HG02943 (cell line): ENCODE measurements at regions not wholly inside any gene's neighbourhood (a gene's known extent, or its start where the extent isn't known, plus 50 kb on each side); places are given as distances from the start of the nearest gene placed in this dataset.

Source experiments
- ATAC-seq: cut with Tn5 transposase; IDR thresholded peaks from one replicate; pipeline ENCODE4 v1.9.1; 2021; ENCODE audit warnings: mild to moderate bottlenecking, low read depth, moderate library complexity; ENCODE audit not compliant: unreplicated experiment

GRCh38 chr10:8721650-8722049 is 667.2 kb downstream of the GATA3 start:
- ATAC-seq = no peak

GRCh38 chr10:8722835-8723234 is 668.3 kb downstream of the GATA3 start:
- no peak for ATAC-seq

GRCh38 chr10:8725343-8725742 is 670.9 kb downstream of the GATA3 start:
- ATAC-seq = no peak

GRCh38 chr10:8726084-8726778 is 671.7 kb downstream of the GATA3 start:
- no peak for ATAC-seq

- ATAC-seq = no peak
Observed at GRCh38 chr10:8726779-8727084, 672.2 kb downstream of the GATA3 start.

DNA sequence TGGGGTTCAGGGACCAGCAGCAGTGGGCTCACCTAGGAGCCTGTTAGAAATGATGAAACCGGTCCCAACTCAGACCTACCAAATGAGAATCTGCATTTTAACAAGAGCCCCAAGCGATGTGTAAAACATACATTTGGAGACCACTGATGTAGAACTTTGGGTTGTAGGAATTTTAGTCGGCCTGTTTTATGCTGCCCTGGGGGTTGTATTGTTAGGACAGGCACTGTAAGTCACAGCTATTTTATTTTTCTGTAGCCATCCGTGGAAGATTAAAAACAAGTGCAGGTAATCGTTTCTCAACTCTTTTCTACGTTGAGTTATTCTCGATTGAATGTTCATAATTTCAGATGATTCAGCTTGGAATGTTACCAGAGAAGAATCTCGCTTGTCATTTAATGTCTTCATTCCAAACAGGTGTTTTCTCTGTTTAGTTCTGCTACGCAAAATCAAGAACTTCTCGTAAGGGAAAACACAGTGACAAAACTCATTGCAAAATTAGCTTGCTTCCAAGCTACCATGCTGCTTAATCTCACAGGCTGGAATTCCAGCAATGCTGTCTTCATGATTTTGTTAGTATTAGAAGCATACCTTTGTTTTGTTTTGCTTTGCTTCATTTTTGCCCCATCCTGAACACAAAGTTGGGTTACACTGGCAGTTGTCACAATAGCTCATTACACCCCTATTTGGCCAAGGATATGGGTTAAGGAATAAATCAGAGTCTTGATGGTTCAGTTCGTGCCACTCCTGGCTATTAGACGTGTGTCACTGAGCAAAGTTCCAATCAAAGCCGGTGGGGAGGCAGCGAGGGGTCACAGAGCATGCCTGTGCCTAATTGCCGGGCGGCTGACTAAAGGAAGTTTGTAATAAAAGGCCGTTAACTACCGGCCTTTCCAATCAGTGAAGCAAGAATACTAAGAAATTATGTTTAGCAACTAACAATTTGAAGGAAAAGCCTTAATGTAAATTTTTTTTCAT is 676.9 kb downstream of the GATA3 start:
- no peak for ATAC-seq

GRCh38 chr10:8738987-8739386 is 684.5 kb downstream of the GATA3 start:
- no peak for ATAC-seq

- no peak for ATAC-seq
Observed at GRCh38 chr10:8752146-8752843, 697.8 kb downstream of the GATA3 start.

DNA sequence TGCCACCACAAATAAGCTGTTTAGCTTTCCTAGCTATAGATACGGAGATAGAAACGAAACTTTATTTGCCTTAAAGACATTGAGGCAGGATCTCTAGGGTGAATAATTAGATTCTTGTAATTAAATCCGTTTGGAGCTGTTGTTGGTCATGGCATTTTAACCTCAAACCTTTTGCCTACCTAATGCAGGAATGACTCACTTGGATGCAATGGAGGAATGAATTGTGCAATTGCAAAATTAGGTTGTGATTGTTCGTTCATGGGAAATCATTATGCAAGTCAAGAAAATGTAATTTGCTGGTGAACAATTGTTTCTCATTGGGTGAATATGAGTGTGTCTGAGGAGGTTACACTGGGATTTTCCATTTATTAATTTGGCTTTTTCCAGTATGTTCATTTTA is 703.5 kb downstream of the GATA3 start:
- ATAC-seq = no peak

DNA sequence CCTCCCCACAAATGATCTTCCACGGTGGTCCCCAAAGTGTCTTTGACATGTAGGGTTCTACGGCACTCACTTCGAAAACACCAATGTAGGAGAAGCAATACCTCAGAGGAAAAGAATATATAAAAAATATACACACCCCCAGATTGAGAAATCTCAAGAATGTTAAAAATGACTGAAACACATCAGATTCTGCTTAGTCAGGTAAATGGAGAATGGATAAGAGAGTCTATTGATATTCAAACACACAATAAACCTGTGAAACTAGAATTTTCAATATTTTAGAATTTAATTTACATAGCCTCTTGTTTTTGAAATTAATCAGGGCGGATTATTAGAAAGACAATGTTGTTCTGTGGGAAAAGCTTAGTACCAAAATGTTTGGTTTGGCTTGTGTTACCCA is 712.4 kb downstream of the GATA3 start:
- no peak for ATAC-seq

- ATAC-seq = no peak
Observed at GRCh38 chr10:8767591-8767990, 713.1 kb downstream of the GATA3 start.

GRCh38 chr10:8768341-8768740 is 713.9 kb downstream of the GATA3 start:
- ATAC-seq = no peak

DNA sequence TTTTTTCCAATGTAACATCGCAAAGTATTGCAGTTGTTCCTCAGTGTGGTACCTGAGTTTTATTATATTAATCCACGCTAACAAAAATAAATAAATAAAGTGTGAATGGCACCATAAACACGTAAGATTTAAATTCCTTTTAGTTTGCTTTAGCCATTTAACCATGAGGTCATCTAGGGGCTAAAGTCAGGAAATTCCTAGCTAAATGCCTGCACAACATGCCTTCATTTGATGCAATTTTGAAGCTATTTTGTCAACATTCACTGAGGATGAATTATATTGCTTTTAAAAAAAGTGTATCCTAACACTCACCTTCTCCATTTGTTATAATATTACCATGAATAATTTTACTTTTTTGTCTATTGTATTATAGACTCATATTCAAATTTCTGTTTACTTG is 714.4 kb downstream of the GATA3 start:
- ATAC-seq = no peak

DNA sequence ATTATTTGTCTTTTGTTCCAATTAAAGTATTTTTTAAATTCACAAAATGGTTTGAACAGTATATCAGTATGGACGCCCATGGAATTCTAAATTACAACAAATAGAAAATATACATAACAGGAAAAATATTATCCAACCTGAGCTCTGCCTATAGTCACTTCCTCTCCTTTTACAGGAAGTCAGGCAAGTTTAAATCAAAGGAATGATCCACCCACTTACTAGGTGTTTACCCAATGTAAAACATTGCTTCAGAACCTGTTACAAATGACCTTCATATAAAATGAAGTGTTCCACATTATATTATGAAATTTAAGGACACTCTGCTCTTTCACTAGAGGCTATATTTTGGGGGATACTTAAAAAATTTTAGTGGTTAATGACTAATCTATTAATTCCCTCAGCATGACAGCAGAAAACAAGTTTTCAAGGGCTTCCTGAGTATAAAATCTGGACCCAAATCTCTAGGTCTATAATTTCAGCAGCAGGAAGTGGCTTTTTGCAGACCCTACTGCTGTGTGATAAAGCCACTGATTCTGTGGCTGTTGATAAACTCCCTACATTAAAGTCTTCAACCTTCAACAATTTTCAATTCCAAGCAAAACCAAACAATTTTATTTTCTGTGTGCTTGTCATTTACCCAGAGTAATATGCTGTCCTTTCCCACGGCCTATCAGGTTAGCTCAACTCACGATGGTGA is 722.6 kb downstream of the GATA3 start:
- no peak for ATAC-seq

DNA sequence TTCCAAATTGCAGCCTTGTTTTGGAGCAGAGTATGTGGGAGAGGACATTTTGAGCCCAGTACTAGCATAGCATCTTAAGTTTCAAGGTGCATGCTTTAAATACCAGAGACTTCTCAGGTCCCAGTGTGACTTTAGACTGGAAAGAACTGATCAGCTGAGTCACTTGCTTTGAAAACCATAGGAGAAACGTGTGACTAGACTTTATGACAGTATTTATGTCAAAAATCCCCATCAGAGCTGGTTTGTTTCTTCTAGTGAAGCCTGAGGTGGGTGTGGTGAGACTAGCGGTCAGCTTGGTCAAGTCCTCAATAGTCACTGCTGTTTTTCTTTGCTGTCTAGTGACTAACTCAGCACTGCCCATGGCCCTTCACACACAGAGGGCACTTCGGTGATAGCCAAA is 724.2 kb downstream of the GATA3 start:
- no peak for ATAC-seq

DNA sequence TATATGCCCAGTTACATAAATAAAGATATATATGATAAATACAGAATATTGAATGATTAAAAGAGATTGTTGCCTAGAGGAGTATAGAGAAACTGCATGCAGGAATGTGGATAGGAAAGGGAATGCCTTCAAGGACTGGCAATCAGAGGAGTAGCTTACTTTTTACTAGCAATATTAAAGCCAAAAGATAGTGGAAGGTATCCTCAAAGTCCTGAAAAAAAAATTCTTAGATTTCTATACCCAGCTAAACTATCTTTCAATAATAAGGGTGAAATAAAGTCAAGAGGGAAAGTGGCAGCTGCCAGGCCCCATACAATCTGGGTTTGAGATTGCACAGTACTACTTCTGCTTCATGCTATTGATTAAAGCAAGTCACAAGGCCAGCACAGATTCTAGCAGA is 733.2 kb downstream of the GATA3 start:
- no peak for ATAC-seq

DNA sequence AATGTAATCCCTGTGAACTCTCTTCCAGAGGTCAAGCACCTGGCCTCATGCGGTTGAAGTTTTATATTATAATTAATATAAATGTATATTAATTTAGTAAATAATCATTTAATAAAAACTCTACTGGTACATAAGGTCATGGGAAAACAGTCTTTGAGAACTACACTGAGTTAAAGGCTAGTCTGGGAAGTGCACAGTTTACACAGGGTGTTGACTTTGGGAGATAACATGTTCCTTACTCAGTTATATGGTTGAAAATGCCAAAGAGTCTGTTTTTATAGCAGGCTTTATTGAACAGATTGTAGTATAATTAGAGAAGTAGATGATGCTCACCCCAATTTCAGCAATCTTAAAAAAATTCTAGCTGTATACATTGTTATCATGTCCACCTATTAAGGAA is 735.9 kb downstream of the GATA3 start:
- ATAC-seq = no peak

GRCh38 chr10:8794860-8795259 is 740.4 kb downstream of the GATA3 start:
- no peak for ATAC-seq

GRCh38 chr10:8800426-8800825 is 745.9 kb downstream of the GATA3 start:
- ATAC-seq = no peak

DNA sequence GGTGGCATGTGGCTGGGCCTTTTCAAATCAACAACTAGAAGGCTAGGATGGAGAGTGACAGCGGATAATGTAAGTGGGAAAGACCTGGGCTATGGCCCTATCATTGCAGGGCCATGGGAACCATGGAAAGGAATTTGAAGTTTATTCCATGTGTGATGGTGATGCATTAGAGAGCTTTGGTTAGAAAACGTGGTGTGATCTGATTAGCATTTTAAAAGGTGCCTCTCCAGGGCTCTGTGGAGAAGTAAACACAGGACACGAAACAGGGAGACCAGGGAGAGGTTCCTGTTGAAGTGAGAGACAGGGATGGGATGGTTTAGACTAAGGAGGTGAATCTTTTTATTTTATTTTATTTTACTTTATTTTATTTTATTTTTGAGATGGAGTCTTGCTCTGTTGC is 749.5 kb downstream of the GATA3 start:
- no peak for ATAC-seq

DNA sequence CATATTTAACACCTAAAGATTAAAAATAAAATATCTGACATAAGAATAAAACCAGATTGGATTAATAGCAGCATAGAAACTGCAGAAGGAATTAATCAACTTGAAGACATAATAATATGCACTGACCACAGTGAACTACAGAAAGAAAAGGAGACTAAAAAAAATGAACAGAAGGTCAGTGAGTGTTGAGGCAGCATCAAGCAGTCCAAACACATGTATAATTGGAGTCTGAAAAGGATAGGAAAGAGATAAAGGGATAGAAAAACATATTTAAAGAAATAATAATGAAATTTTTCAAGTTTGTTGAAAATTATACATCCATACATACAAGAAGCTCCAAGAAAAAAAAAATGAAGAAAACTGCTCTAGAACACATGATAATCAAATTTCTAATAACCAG is 756.2 kb downstream of the GATA3 start:
- no peak for ATAC-seq
